H9 (cell line): ENCODE measurements at regions not wholly inside any gene's neighbourhood (a gene's known extent, or its start where the extent isn't known, plus 50 kb on each side); places are given as distances from the start of the nearest gene placed in this dataset.

Experiments
- DNase-seq: peaks from one replicate; pipeline ENCODE4 v3.0.0-alpha.2; 2017
- H2AFZ ChIP-seq: one replicate; pipeline ENCODE4 v1.6.1; 2013; ENCODE audit warnings: mild to moderate bottlenecking, low read length, control low read depth, moderate library complexity
- H2AK5ac ChIP-seq: 2 replicates; pipeline ENCODE4 v1.6.1; 2013; ENCODE audit warnings: low read length, control low read depth, mixed read lengths; ENCODE audit not compliant: insufficient read length
- H2BK120ac ChIP-seq: one replicate; pipeline ENCODE4 v1.6.1; 2013; ENCODE audit warnings: low read depth, mild to moderate bottlenecking, low read length, control low read depth, inconsistent platforms; ENCODE audit not compliant: poor library complexity, severe bottlenecking
- H2BK12ac ChIP-seq: 2 replicates; pipeline ENCODE4 v1.6.1; 2013; ENCODE audit warnings: low read length, control low read depth, mixed read lengths, low read depth; ENCODE audit not compliant: insufficient read length
- H2BK15ac ChIP-seq: 2 replicates; pipeline ENCODE4 v1.6.1; 2013; ENCODE audit warnings: low read depth, low read length, control low read depth
- H2BK20ac ChIP-seq: one replicate; pipeline ENCODE4 v1.6.1; 2013; ENCODE audit warnings: low read depth, mild to moderate bottlenecking, low read length, control low read depth, inconsistent platforms; ENCODE audit not compliant: poor library complexity, severe bottlenecking
- H2BK5ac ChIP-seq: 2 replicates; pipeline ENCODE4 v1.6.1; 2013; ENCODE audit warnings: low read length, control low read depth, mixed read lengths; ENCODE audit not compliant: insufficient read length
- H3K14ac ChIP-seq: 2 replicates; pipeline ENCODE4 v1.6.1; 2013; ENCODE audit warnings: low read length, control low read depth; ENCODE audit not compliant: insufficient read depth
- H3K18ac ChIP-seq: 2 replicates; pipeline ENCODE4 v1.6.1; 2013; ENCODE audit warnings: low read depth, mild to moderate bottlenecking, mixed read lengths, low read length, control low read depth; ENCODE audit not compliant: insufficient read length
- H3K23ac ChIP-seq: 2 replicates; pipeline ENCODE4 v1.6.1; 2013; ENCODE audit warnings: low read length, control low read depth, mixed read lengths, low read depth; ENCODE audit not compliant: insufficient read length
- H3K23me2 ChIP-seq: 2 replicates; pipeline ENCODE4 v1.6.1; 2013; ENCODE audit warnings: low read depth, mild to moderate bottlenecking, mixed read lengths, low read length, control low read depth; ENCODE audit not compliant: insufficient read length, poor library complexity, severe bottlenecking
- H3K27ac ChIP-seq: 2 replicates; pipeline ENCODE4 v1.5.1; 2013; ENCODE audit warnings: low read length, control low read depth, mixed read lengths, low read depth; ENCODE audit not compliant: insufficient read length
- H3K27me3 ChIP-seq: 2 replicates; pipeline ENCODE4 v1.6.1; 2013; ENCODE audit warnings: low read length, control low read depth, inconsistent platforms; ENCODE audit not compliant: insufficient read depth
- H3K4ac ChIP-seq: 2 replicates; pipeline ENCODE4 v1.6.1; 2013; ENCODE audit warnings: low read depth, mild to moderate bottlenecking, control low read depth, inconsistent platforms, low read length, moderate library complexity
- H3K4me1 ChIP-seq: 2 replicates; pipeline ENCODE4 v1.6.1; 2013; ENCODE audit warnings: low read length, control low read depth, inconsistent platforms; ENCODE audit not compliant: insufficient read depth
- H3K4me2 ChIP-seq: 2 replicates; pipeline ENCODE4 v1.6.1; 2013; ENCODE audit warnings: low read length, control low read depth, mixed read lengths; ENCODE audit not compliant: insufficient read length, insufficient read depth
- H3K56ac ChIP-seq: 2 replicates; pipeline ENCODE4 v1.6.1; 2013; ENCODE audit warnings: low read depth, mild to moderate bottlenecking, mixed read lengths, low read length, control low read depth; ENCODE audit not compliant: insufficient read length
- H3K79me1 ChIP-seq: 2 replicates; pipeline ENCODE4 v1.6.1; 2013; ENCODE audit warnings: low read depth, mild to moderate bottlenecking, moderate library complexity, low read length, control low read depth, inconsistent platforms; ENCODE audit not compliant: insufficient read depth, poor library complexity, severe bottlenecking
- H3K79me2 ChIP-seq: 2 replicates; pipeline ENCODE4 v1.6.1; 2013; ENCODE audit warnings: low read length, control low read depth, inconsistent platforms; ENCODE audit not compliant: insufficient read depth
- H3K9ac ChIP-seq: 2 replicates; pipeline ENCODE4 v1.6.1; 2013; ENCODE audit warnings: low read length, control low read depth, mixed read lengths; ENCODE audit not compliant: insufficient read length; ENCODE audit errors: extremely low read depth
- H3K9me3 ChIP-seq: one replicate; pipeline ENCODE4 v1.6.1; 2013; ENCODE audit warnings: low read depth, low read length, inconsistent platforms; ENCODE audit not compliant: control insufficient read depth
- H3T11ph ChIP-seq: one replicate; pipeline ENCODE4 v1.6.1; 2013; ENCODE audit warnings: mild to moderate bottlenecking, low read length, control low read depth, inconsistent platforms
- H4K20me1 ChIP-seq: one replicate; pipeline ENCODE4 v1.6.1; 2013; ENCODE audit not compliant: control insufficient read depth, insufficient read length, insufficient read depth
- H4K5ac ChIP-seq: 2 replicates; pipeline ENCODE4 v1.6.1; 2013; ENCODE audit warnings: low read depth, mild to moderate bottlenecking, mixed read lengths, low read length, control low read depth; ENCODE audit not compliant: insufficient read length
- H4K8ac ChIP-seq: replicated peaks from 2 replicates; pipeline ENCODE4 v1.6.1; 2013; ENCODE audit warnings: low read length, control low read depth, mixed read lengths, low read depth; ENCODE audit not compliant: insufficient read length
- H4K91ac ChIP-seq: 2 replicates; pipeline ENCODE4 v1.6.1; 2013; ENCODE audit warnings: low read depth, mild to moderate bottlenecking, moderate library complexity, mixed read lengths, low read length, control low read depth; ENCODE audit not compliant: insufficient read length
- H3K27ac Mint-ChIP-seq, 3 experiments: 2 replicates in 2 of 3; 3 replicates in 1 of 3; pipeline ENCODE4 v1.8.0; 2020 to 2021; ENCODE audit warnings: mixed read lengths in 3 of 3, mild to moderate bottlenecking in 1 of 3, moderate library complexity in 1 of 3
- H3K27me3 Mint-ChIP-seq: 2 replicates; pipeline ENCODE4 v1.8.0; 2021; ENCODE audit warnings: low read depth, mild to moderate bottlenecking, moderate library complexity, mixed read lengths
- H3K36me3 Mint-ChIP-seq, 3 experiments: 2 replicates in 2 of 3; 3 replicates in 1 of 3; pipeline ENCODE4 v1.8.0; 2020 to 2021; ENCODE audit warnings: low read depth in 3 of 3, mixed read lengths in 3 of 3; ENCODE audit not compliant: insufficient read depth in 1 of 3
- H3K4me1 Mint-ChIP-seq, 2 experiments: 2 replicates each; pipeline ENCODE4 v1.8.0; 2020; ENCODE audit warnings: mixed read lengths in 2 of 2
- H3K4me3 Mint-ChIP-seq, 2 experiments: 2 replicates in 1 of 2; 3 replicates in 1 of 2; pipeline ENCODE4 v1.8.0; 2020 to 2021; ENCODE audit warnings: mild to moderate bottlenecking in 2 of 2, mixed read lengths in 2 of 2, moderate library complexity in 1 of 2
- H3K9me3 Mint-ChIP-seq, 2 experiments: 2 replicates in 1 of 2; 3 replicates in 1 of 2; pipeline ENCODE4 v1.8.0; 2020; ENCODE audit warnings: mild to moderate bottlenecking in 2 of 2, mixed read lengths in 2 of 2, moderate library complexity in 1 of 2
- CTCF ChIP-seq: fragments of 200-600 bp; sonication (generic); conservative IDR thresholded peaks from 3 replicates; pipeline ENCODE4 v1.8.0; 2021; ENCODE audit warnings: antibody characterized with exemption, mild to moderate bottlenecking
- WGBS: extraction: QIAGEN DNeasy Blood & Tissue Kit; methylation state at CpG from one replicate; pipeline ENCODE4 v1.1.7; 2013; ENCODE audit warnings: missing lambda C conversion rate, low lambda C conversion rate, mixed read lengths; ENCODE audit not compliant: insufficient read length; ENCODE audit errors: extremely low coverage; 5-methylcytosine and 5-hydroxymethylcytosine counted together

GRCh38 chr2:41924709-41925408 is 123.0 kb upstream of the PKDCC start:
- Mint-ChIP-seq H3K27me3 (peaks cover 7% of the 10 kb centered on the region), H3K36me3 (peaks cover 0 to 8% (median 0%) of the 10 kb centered on the region in 3 experiments; a peak in 4 of 7 replicates), H3K4me1 (peaks cover 15 to 21% of the 10 kb centered on the region in 2 experiments), H3K27ac (no peak overlapping the region), H3K9me3 (peaks cover 0 to 4% of the 10 kb centered on the region in 2 experiments; a peak in 4 of 5 replicates), H3K4me3 (no peak overlapping the region)
- Histone ChIP-seq H3K4me2 (no peak overlapping the region), H2AFZ (no peak overlapping the region), H3K23me2 (no peaks in the 10 kb centered on the region), H3K27ac (no peak overlapping the region), H3K4ac (no peak overlapping the region), H4K8ac (no peak overlapping the region), H2BK12ac (no peak overlapping the region), H3T11ph (no peak overlapping the region), H3K56ac (no peak overlapping the region), H2BK15ac (no peak overlapping the region), H3K9me3 (no peaks in the 10 kb centered on the region), H3K27me3 (no peaks in the 10 kb centered on the region), H3K4me1 (no peaks in the 10 kb centered on the region), H3K14ac (no peak overlapping the region), H2BK5ac (no peak overlapping the region), H4K5ac (no peak overlapping the region), H2BK20ac (no peak overlapping the region), H3K79me2 (no peaks in the 10 kb centered on the region), H3K9ac (no peak overlapping the region), H3K79me1 (no peaks in the 10 kb centered on the region), H3K18ac (no peak overlapping the region), H2AK5ac (no peak overlapping the region), H4K20me1 (no peaks in the 10 kb centered on the region), H4K91ac (no peak overlapping the region), H2BK120ac (no peak overlapping the region), H3K23ac (no peak overlapping the region)
- TF ChIP-seq CTCF: no peak
- DNase-seq: no peak
- no CpG with 5 or more reads among the region's 4 CpGs for WGBS
